H9 (cell line): ENCODE measurements at regions not wholly inside any gene's neighbourhood (a gene's known extent, or its start where the extent isn't known, plus 50 kb on each side); places are given as distances from the start of the nearest gene placed in this dataset.

Experiments used
- DNase-seq: peaks from one replicate; pipeline ENCODE4 v3.0.0-alpha.2; 2017
- H2AFZ ChIP-seq: one replicate; pipeline ENCODE4 v1.6.1; 2013; ENCODE audit warnings: mild to moderate bottlenecking, low read length, control low read depth, moderate library complexity
- H2AK5ac ChIP-seq: 2 replicates; pipeline ENCODE4 v1.6.1; 2013; ENCODE audit warnings: low read length, control low read depth, mixed read lengths; ENCODE audit not compliant: insufficient read length
- H2BK120ac ChIP-seq: one replicate; pipeline ENCODE4 v1.6.1; 2013; ENCODE audit warnings: low read depth, mild to moderate bottlenecking, low read length, control low read depth, inconsistent platforms; ENCODE audit not compliant: poor library complexity, severe bottlenecking
- H2BK12ac ChIP-seq: 2 replicates; pipeline ENCODE4 v1.6.1; 2013; ENCODE audit warnings: low read length, control low read depth, mixed read lengths, low read depth; ENCODE audit not compliant: insufficient read length
- H2BK15ac ChIP-seq: 2 replicates; pipeline ENCODE4 v1.6.1; 2013; ENCODE audit warnings: low read depth, low read length, control low read depth
- H2BK20ac ChIP-seq: one replicate; pipeline ENCODE4 v1.6.1; 2013; ENCODE audit warnings: low read depth, mild to moderate bottlenecking, low read length, control low read depth, inconsistent platforms; ENCODE audit not compliant: poor library complexity, severe bottlenecking
- H2BK5ac ChIP-seq: 2 replicates; pipeline ENCODE4 v1.6.1; 2013; ENCODE audit warnings: low read length, control low read depth, mixed read lengths; ENCODE audit not compliant: insufficient read length
- H3K14ac ChIP-seq: 2 replicates; pipeline ENCODE4 v1.6.1; 2013; ENCODE audit warnings: low read length, control low read depth; ENCODE audit not compliant: insufficient read depth
- H3K18ac ChIP-seq: 2 replicates; pipeline ENCODE4 v1.6.1; 2013; ENCODE audit warnings: low read depth, mild to moderate bottlenecking, mixed read lengths, low read length, control low read depth; ENCODE audit not compliant: insufficient read length
- H3K23ac ChIP-seq: 2 replicates; pipeline ENCODE4 v1.6.1; 2013; ENCODE audit warnings: low read length, control low read depth, mixed read lengths, low read depth; ENCODE audit not compliant: insufficient read length
- H3K23me2 ChIP-seq: 2 replicates; pipeline ENCODE4 v1.6.1; 2013; ENCODE audit warnings: low read depth, mild to moderate bottlenecking, mixed read lengths, low read length, control low read depth; ENCODE audit not compliant: insufficient read length, poor library complexity, severe bottlenecking
- H3K27ac ChIP-seq: 2 replicates; pipeline ENCODE4 v1.5.1; 2013; ENCODE audit warnings: low read length, control low read depth, mixed read lengths, low read depth; ENCODE audit not compliant: insufficient read length
- H3K27me3 ChIP-seq: 2 replicates; pipeline ENCODE4 v1.6.1; 2013; ENCODE audit warnings: low read length, control low read depth, inconsistent platforms; ENCODE audit not compliant: insufficient read depth
- H3K4ac ChIP-seq: 2 replicates; pipeline ENCODE4 v1.6.1; 2013; ENCODE audit warnings: low read depth, mild to moderate bottlenecking, control low read depth, inconsistent platforms, low read length, moderate library complexity
- H3K4me1 ChIP-seq: 2 replicates; pipeline ENCODE4 v1.6.1; 2013; ENCODE audit warnings: low read length, control low read depth, inconsistent platforms; ENCODE audit not compliant: insufficient read depth
- H3K4me2 ChIP-seq: 2 replicates; pipeline ENCODE4 v1.6.1; 2013; ENCODE audit warnings: low read length, control low read depth, mixed read lengths; ENCODE audit not compliant: insufficient read length, insufficient read depth
- H3K56ac ChIP-seq: 2 replicates; pipeline ENCODE4 v1.6.1; 2013; ENCODE audit warnings: low read depth, mild to moderate bottlenecking, mixed read lengths, low read length, control low read depth; ENCODE audit not compliant: insufficient read length
- H3K79me1 ChIP-seq: 2 replicates; pipeline ENCODE4 v1.6.1; 2013; ENCODE audit warnings: low read depth, mild to moderate bottlenecking, moderate library complexity, low read length, control low read depth, inconsistent platforms; ENCODE audit not compliant: insufficient read depth, poor library complexity, severe bottlenecking
- H3K79me2 ChIP-seq: 2 replicates; pipeline ENCODE4 v1.6.1; 2013; ENCODE audit warnings: low read length, control low read depth, inconsistent platforms; ENCODE audit not compliant: insufficient read depth
- H3K9ac ChIP-seq: 2 replicates; pipeline ENCODE4 v1.6.1; 2013; ENCODE audit warnings: low read length, control low read depth, mixed read lengths; ENCODE audit not compliant: insufficient read length; ENCODE audit errors: extremely low read depth
- H3K9me3 ChIP-seq: one replicate; pipeline ENCODE4 v1.6.1; 2013; ENCODE audit warnings: low read depth, low read length, inconsistent platforms; ENCODE audit not compliant: control insufficient read depth
- H3T11ph ChIP-seq: one replicate; pipeline ENCODE4 v1.6.1; 2013; ENCODE audit warnings: mild to moderate bottlenecking, low read length, control low read depth, inconsistent platforms
- H4K20me1 ChIP-seq: one replicate; pipeline ENCODE4 v1.6.1; 2013; ENCODE audit not compliant: control insufficient read depth, insufficient read length, insufficient read depth
- H4K5ac ChIP-seq: 2 replicates; pipeline ENCODE4 v1.6.1; 2013; ENCODE audit warnings: low read depth, mild to moderate bottlenecking, mixed read lengths, low read length, control low read depth; ENCODE audit not compliant: insufficient read length
- H4K8ac ChIP-seq: replicated peaks from 2 replicates; pipeline ENCODE4 v1.6.1; 2013; ENCODE audit warnings: low read length, control low read depth, mixed read lengths, low read depth; ENCODE audit not compliant: insufficient read length
- H4K91ac ChIP-seq: 2 replicates; pipeline ENCODE4 v1.6.1; 2013; ENCODE audit warnings: low read depth, mild to moderate bottlenecking, moderate library complexity, mixed read lengths, low read length, control low read depth; ENCODE audit not compliant: insufficient read length
- H3K27ac Mint-ChIP-seq, 3 experiments: 2 replicates in 2 of 3; 3 replicates in 1 of 3; pipeline ENCODE4 v1.8.0; 2020 to 2021; ENCODE audit warnings: mixed read lengths in 3 of 3, mild to moderate bottlenecking in 1 of 3, moderate library complexity in 1 of 3
- H3K27me3 Mint-ChIP-seq: 2 replicates; pipeline ENCODE4 v1.8.0; 2021; ENCODE audit warnings: low read depth, mild to moderate bottlenecking, moderate library complexity, mixed read lengths
- H3K36me3 Mint-ChIP-seq, 3 experiments: 2 replicates in 2 of 3; 3 replicates in 1 of 3; pipeline ENCODE4 v1.8.0; 2020 to 2021; ENCODE audit warnings: low read depth in 3 of 3, mixed read lengths in 3 of 3; ENCODE audit not compliant: insufficient read depth in 1 of 3
- H3K4me1 Mint-ChIP-seq, 2 experiments: 2 replicates each; pipeline ENCODE4 v1.8.0; 2020; ENCODE audit warnings: mixed read lengths in 2 of 2
- H3K4me3 Mint-ChIP-seq, 2 experiments: 2 replicates in 1 of 2; 3 replicates in 1 of 2; pipeline ENCODE4 v1.8.0; 2020 to 2021; ENCODE audit warnings: mild to moderate bottlenecking in 2 of 2, mixed read lengths in 2 of 2, moderate library complexity in 1 of 2
- H3K9me3 Mint-ChIP-seq, 2 experiments: 2 replicates in 1 of 2; 3 replicates in 1 of 2; pipeline ENCODE4 v1.8.0; 2020; ENCODE audit warnings: mild to moderate bottlenecking in 2 of 2, mixed read lengths in 2 of 2, moderate library complexity in 1 of 2
- CTCF ChIP-seq: fragments of 200-600 bp; sonication (generic); conservative IDR thresholded peaks from 3 replicates; pipeline ENCODE4 v1.8.0; 2021; ENCODE audit warnings: antibody characterized with exemption, mild to moderate bottlenecking

- no peaks in the 10 kb centered on the region for H3K9me3 Mint-ChIP-seq
- Histone ChIP-seq H3K4ac (no peak overlapping the region), H3K27ac (no peak overlapping the region), H2BK12ac (no peak overlapping the region), H2BK20ac (no peak overlapping the region), H3K79me1 (no peaks in the 10 kb centered on the region), H3K27me3 (no peaks in the 10 kb centered on the region), H3K4me1 (no peaks in the 10 kb centered on the region), H3K79me2 (no peaks in the 10 kb centered on the region), H2AFZ (no peak overlapping the region), H2BK120ac (no peak overlapping the region), H4K8ac (no peak overlapping the region), H3K9me3 (no peaks in the 10 kb centered on the region), H3T11ph (no peak overlapping the region), H3K4me2 (no peak overlapping the region), H2BK15ac (no peak overlapping the region), H2BK5ac (no peak overlapping the region), H4K5ac (no peak overlapping the region), H2AK5ac (no peak overlapping the region), H4K20me1 (no peaks in the 10 kb centered on the region), H3K14ac (no peak overlapping the region), H4K91ac (no peak overlapping the region), H3K56ac (no peak overlapping the region), H3K23ac (no peak overlapping the region), H3K18ac (no peak overlapping the region), H3K23me2 (no peaks in the 10 kb centered on the region), H3K9ac (no peak overlapping the region)
- TF ChIP-seq CTCF: no peak
- H3K4me1 Mint-ChIP-seq: no peaks in the 10 kb centered on the region
- H3K36me3 Mint-ChIP-seq: no peaks in the 10 kb centered on the region
- no peak for DNase-seq
- H3K27ac Mint-ChIP-seq: no peak overlapping the region
- no peaks in the 10 kb centered on the region for H3K27me3 Mint-ChIP-seq
- no peak overlapping the region for H3K4me3 Mint-ChIP-seq
These were observed 140.0 kb upstream of the NRBF2 start for GRCh38 chr10:62993121-62993520.
